Fibroblast of villous mesenchyme (primary cell): ENCODE measurements at regions not wholly inside any gene's neighbourhood (a gene's known extent, or its start where the extent isn't known, plus 50 kb on each side); places are given as distances from the start of the nearest gene placed in this dataset.
"Not testable (repeated sequence)": the region's sequence is repeated elsewhere in the genome, so short reads cannot be mapped to it uniquely, and the experiment has no call there.

Experiments
- DNase-seq: peaks from one replicate; pipeline ENCODE4 v3.0.0-alpha.2; 2010; ENCODE audit warnings: low read depth
- H3K4me3 ChIP-seq: 2 replicates; pipeline ENCODE4 v1.5.1; 2011; ENCODE audit warnings: low read depth, mild to moderate bottlenecking, low read length
- CTCF ChIP-seq: IDR thresholded peaks from 2 replicates; pipeline ENCODE4 v1.5.1; 2012; ENCODE audit warnings: low read depth, mild to moderate bottlenecking, low read length; ENCODE audit not compliant: insufficient read depth

- no peak for DNase-seq
- no peak for TF ChIP-seq CTCF
- H3K4me3 ChIP-seq: no peak overlapping the region
Measured at GRCh38 chr3:25910105-25910504, 120.2 kb downstream of the OXSM start.

- no peak overlapping the region for H3K4me3 ChIP-seq
- peak; percentile 7 for DNase-seq
- TF ChIP-seq CTCF: peak; percentile 18
Measured at GRCh38 chr3:25910997-25911396, 121.1 kb downstream of the OXSM start.

DNA sequence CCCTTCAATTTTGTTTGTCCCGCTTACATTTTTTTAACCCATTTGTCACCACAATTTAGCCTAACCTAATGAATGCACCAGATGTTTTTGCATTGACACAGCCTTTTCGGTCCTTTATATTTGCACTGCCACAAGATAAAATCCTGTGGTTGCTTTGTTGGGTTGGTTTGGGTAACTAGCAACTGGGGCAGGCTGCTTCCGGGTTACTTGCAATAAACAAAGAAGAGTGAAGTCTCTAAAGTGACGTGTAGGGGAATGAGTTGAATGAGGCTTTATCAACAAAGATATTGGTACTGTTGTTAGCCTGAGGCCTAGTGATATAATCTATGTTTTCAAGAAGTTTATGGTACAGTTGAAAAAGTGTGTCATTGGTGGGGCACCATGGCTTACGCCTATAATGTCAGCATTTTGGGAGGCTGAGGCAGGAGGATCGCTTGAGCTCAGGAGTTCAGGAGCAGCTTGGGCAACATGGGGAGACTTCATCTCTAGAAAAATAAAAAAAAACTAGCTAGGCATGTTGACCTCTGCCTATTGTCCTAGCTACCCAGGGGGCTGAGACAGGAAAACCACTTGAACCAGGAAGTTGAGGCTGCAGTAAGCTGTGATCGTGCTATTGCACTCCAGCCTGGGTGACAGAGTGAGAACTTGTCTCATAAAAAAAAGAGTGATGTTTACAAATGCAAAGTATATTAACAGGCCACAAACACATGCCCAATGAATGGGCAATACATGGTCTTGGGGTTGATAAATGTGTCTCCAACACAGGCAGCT is 121.8 kb downstream of the OXSM start:
- DNase-seq: no peak
- TF ChIP-seq CTCF: no peak
- H3K4me3 ChIP-seq: no peak overlapping the region

- H3K4me3 ChIP-seq: no peak overlapping the region
- TF ChIP-seq CTCF: no peak
- DNase-seq: no peak
Measured at GRCh38 chr3:25913179-25913578, 123.3 kb downstream of the OXSM start.

- no peak for DNase-seq
- TF ChIP-seq CTCF: no peak
- H3K4me3 ChIP-seq: no peak overlapping the region
Measured at GRCh38 chr3:25915673-25916072, 125.8 kb downstream of the OXSM start.

DNA sequence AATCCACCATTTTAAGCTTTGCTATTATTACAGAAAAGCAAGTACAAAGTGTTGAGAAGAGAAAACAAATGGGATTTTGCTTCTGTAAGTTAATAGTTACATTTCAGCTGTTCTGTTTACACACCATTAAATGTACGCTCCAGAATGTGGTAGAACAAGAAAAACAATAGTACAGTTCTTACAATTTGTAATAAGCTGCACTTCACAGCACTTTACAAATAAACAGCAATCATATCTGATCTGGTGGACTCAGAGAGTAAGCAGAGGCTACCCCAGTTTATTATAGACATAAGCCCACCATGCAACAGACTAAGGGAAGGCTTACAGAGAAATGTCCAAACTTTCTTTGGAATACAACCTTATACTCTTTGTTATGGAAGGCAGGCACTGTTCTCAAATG is 126.4 kb downstream of the OXSM start:
- TF ChIP-seq CTCF: no peak
- DNase-seq: no peak
- H3K4me3 ChIP-seq: no peak overlapping the region

DNA sequence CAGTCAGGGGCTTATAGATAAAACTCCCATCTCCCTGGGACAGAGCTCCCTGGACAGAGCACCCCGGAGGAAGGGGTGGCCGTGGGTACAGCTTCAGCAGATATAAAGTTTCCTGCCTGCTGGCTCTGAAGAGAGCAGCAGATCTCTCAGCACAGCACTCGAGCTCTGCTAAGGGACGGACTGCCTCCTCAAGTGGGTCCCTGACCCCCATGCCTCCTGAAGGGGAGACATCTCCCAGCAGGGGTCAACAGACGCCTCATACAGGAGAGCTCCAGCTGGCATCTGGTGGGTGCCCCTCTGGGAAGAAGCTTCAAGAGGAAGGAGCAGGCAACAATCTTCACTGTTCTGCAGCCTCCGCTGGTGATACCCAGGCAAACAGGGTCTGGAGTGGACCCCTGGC is 142.1 kb downstream of the OXSM start:
- DNase-seq, H3K4me3 ChIP-seq: not testable (repeated sequence)
